CD14-positive monocyte (primary cell): ENCODE measurements at regions not wholly inside any gene's neighbourhood (a gene's known extent, or its start where the extent isn't known, plus 50 kb on each side); places are given as distances from the start of the nearest gene placed in this dataset.

Source experiments
- DNase-seq, 3 donors: peaks; one replicate each; pipeline ENCODE4 v3.0.0-alpha.2; 2011 to 2022
- H2AFZ ChIP-seq: 2 replicates; pipeline ENCODE4 v1.6.0; 2012; ENCODE audit warnings: mild to moderate bottlenecking, low read depth, low read length, inconsistent platforms; ENCODE audit not compliant: insufficient read depth, poor library complexity, severe bottlenecking
- H3K27ac ChIP-seq, 2 donors: 1 replicate in 1 of 2; 2 replicates in 1 of 2; pipeline ENCODE4 v1.5.1; 2012 to 2013; ENCODE audit warnings: low read length in 2 of 2, control low read depth in 1 of 2, inconsistent platforms in 1 of 2, low read depth in 1 of 2, mild to moderate bottlenecking in 1 of 2
- H3K27me3 ChIP-seq, 2 donors: one replicate each; pipeline versions ENCODE4 v1.6.0 to v1.6.1; 2011 to 2013; ENCODE audit warnings: low read length in 2 of 2; ENCODE audit not compliant: control insufficient read depth in 2 of 2, insufficient read depth in 2 of 2
- H3K36me3 ChIP-seq, 2 donors: replicated peaks in 1 of 2; 1 replicate in 1 of 2; 2 replicates in 1 of 2; pipeline versions ENCODE4 v1.5.1 to v1.6.1; 2012 to 2013; ENCODE audit warnings: low read length in 2 of 2, control low read depth in 1 of 2, inconsistent platforms in 1 of 2, mild to moderate bottlenecking in 1 of 2; ENCODE audit not compliant: insufficient read depth in 2 of 2, control insufficient read depth in 1 of 2
- H3K4me1 ChIP-seq, 2 donors: 1 replicate in 1 of 2; 2 replicates in 1 of 2; pipeline versions ENCODE4 v1.5.1 to v1.6.1; 2012 to 2013; ENCODE audit warnings: low read length in 2 of 2, control low read depth in 1 of 2, inconsistent platforms in 1 of 2, mild to moderate bottlenecking in 1 of 2, moderate library complexity in 1 of 2; ENCODE audit not compliant: insufficient read depth in 2 of 2, control insufficient read depth in 1 of 2
- H3K4me2 ChIP-seq: replicated peaks from 2 replicates; pipeline ENCODE3; 2012; ENCODE audit warnings: low read length, moderate library complexity, mild to moderate bottlenecking; ENCODE audit not compliant: poor library complexity, severe bottlenecking; ENCODE audit errors: extremely low read depth
- H3K4me3 ChIP-seq, 3 experiments: fragments of 200-600 bp in 1 of 3; sonication (generic) in 1 of 3; replicated peaks in 1 of 3; 1 replicate in 2 of 3; 2 replicates in 1 of 3; pipeline ENCODE4 v1.5.1; 2011 to 2013; ENCODE audit warnings: low read length in 3 of 3, mild to moderate bottlenecking in 3 of 3, control low read depth in 2 of 3, low read depth in 2 of 3, inconsistent platforms in 1 of 3, moderate library complexity in 1 of 3
- H3K79me2 ChIP-seq: 2 replicates; pipeline ENCODE4 v1.6.0; 2012; ENCODE audit warnings: mild to moderate bottlenecking, control low read depth, inconsistent platforms, low read length, moderate library complexity; ENCODE audit not compliant: insufficient read depth
- H3K9ac ChIP-seq: 2 replicates; pipeline ENCODE4 v1.6.0; 2017; ENCODE audit warnings: low read length, mild to moderate bottlenecking; ENCODE audit not compliant: insufficient read depth, poor library complexity, severe bottlenecking
- H3K9me3 ChIP-seq, 2 donors: replicated peaks in 1 of 2; 1 replicate in 1 of 2; 2 replicates in 1 of 2; pipeline versions ENCODE4 v1.5.1 to v1.6.1; 2012 to 2013; ENCODE audit warnings: low read length in 2 of 2, control low read depth in 1 of 2; ENCODE audit not compliant: control insufficient read depth in 1 of 2, insufficient read depth in 1 of 2
- H4K20me1 ChIP-seq: 2 replicates; pipeline ENCODE4 v1.6.0; 2012; ENCODE audit warnings: mild to moderate bottlenecking, low read length, control low read depth, moderate library complexity; ENCODE audit not compliant: insufficient read depth
- H3K27ac Mint-ChIP-seq, 7 donors: one replicate each; pipeline ENCODE4 v1.8.0; 2020; ENCODE audit warnings: mild to moderate bottlenecking in 7 of 7, mixed read lengths in 7 of 7, moderate library complexity in 6 of 7, inconsistent platforms in 2 of 7
- H3K27me3 Mint-ChIP-seq, 3 donors: one replicate each; pipeline ENCODE4 v1.8.0; 2021 to 2022; ENCODE audit warnings: low read depth in 3 of 3, mild to moderate bottlenecking in 3 of 3, mixed read lengths in 3 of 3, moderate library complexity in 3 of 3, inconsistent platforms in 1 of 3
- H3K36me3 Mint-ChIP-seq, 2 donors: one replicate each; pipeline ENCODE4 v1.8.0; 2020; ENCODE audit warnings: mixed read lengths in 2 of 2, inconsistent platforms in 1 of 2, mild to moderate bottlenecking in 1 of 2
- H3K4me1 Mint-ChIP-seq: one replicate; pipeline ENCODE4 v1.8.0; 2020; ENCODE audit warnings: mild to moderate bottlenecking, mixed read lengths
- H3K4me3 Mint-ChIP-seq, 2 donors: one replicate each; pipeline ENCODE4 v1.8.0; 2020; ENCODE audit warnings: mild to moderate bottlenecking in 2 of 2, mixed read lengths in 2 of 2, moderate library complexity in 1 of 2
- H3K9me3 Mint-ChIP-seq, 7 donors: one replicate each; pipeline ENCODE4 v1.8.0; 2020 to 2022; ENCODE audit warnings: mixed read lengths in 7 of 7, mild to moderate bottlenecking in 6 of 7, moderate library complexity in 6 of 7, inconsistent platforms in 2 of 7
- CTCF ChIP-seq: fragments of 200-600 bp; IDR thresholded peaks from one replicate; pipeline ENCODE4 v1.8.0; 2022; ENCODE audit warnings: antibody characterized with exemption, mild to moderate bottlenecking
- WGBS: methylation state at CpG from one replicate; pipeline ENCODE4 v1.1.5; 2013; ENCODE audit warnings: missing lambda C conversion rate; ENCODE audit not compliant: insufficient coverage; 5-methylcytosine and 5-hydroxymethylcytosine counted together
- intact Hi-C, 2 donors: fragments of 100-400 bp; cut with micrococcal nuclease; formaldehyde crosslinking; loops; one replicate each; pipeline versions ENCODE4 v1.15.0 to v1.15.1; 2023

GRCh38 chrX:10930151-10930550, 181.0 kb upstream of the HCCS start:
- TF ChIP-seq CTCF, result no peak
- Histone ChIP-seq H4K20me1 (no peaks in the 10 kb centered on the region), H3K9ac (no peak overlapping the region), H3K9me3 (peaks cover 5 to 8% of the 10 kb centered on the region in 2 donors), H3K4me3 (no peak overlapping the region), H3K36me3 (no peaks in the 10 kb centered on the region), H3K27ac (no peak overlapping the region), H3K79me2 (no peaks in the 10 kb centered on the region), H3K27me3 (no peaks in the 10 kb centered on the region), H3K4me1 (no peaks in the 10 kb centered on the region), H3K4me2 (no peak overlapping the region), H2AFZ (no peak overlapping the region)
- Mint-ChIP-seq H3K27me3 (peaks cover 0 to 1% (median 0%) of the 10 kb centered on the region in 3 donors), H3K27ac (no peak overlapping the region), H3K4me3 (no peak overlapping the region), H3K36me3 (no peaks in the 10 kb centered on the region), H3K9me3 (peaks cover 0 to 24% (median 4%) of the 10 kb centered on the region in 7 donors), H3K4me1 (no peaks in the 10 kb centered on the region)
- intact Hi-C loops, result no loop called here
- no CpG with 5 or more reads among the region's 1 CpG for WGBS
- no peak for DNase-seq

GRCh38 chrX:10931976-10932375, 179.2 kb upstream of the HCCS start:
- no peak overlapping the region for H3K4me3 Mint-ChIP-seq
- no peaks in the 10 kb centered on the region for H3K36me3 Mint-ChIP-seq
- H3K36me3 ChIP-seq, result no peaks in the 10 kb centered on the region
- peaks cover 5 to 8% of the 10 kb centered on the region in 2 donors for H3K9me3 ChIP-seq
- no peak overlapping the region for H3K9ac ChIP-seq
- H3K27ac Mint-ChIP-seq, result no peak overlapping the region
- H3K4me1 Mint-ChIP-seq, result no peaks in the 10 kb centered on the region
- no peak for DNase-seq
- H3K27me3 ChIP-seq, result no peaks in the 10 kb centered on the region
- WGBS, result no CpG with 5 or more reads among the region's 6 CpGs
- no peak overlapping the region for H3K4me2 ChIP-seq
- TF ChIP-seq CTCF, result no peak
- intact Hi-C loops, result no loop called here
- H2AFZ ChIP-seq, result no peak overlapping the region
- no peak overlapping the region for H3K27ac ChIP-seq
- H3K9me3 Mint-ChIP-seq, result peaks cover 0 to 18% (median 3%) of the 10 kb centered on the region in 7 donors
- no peaks in the 10 kb centered on the region for H3K79me2 ChIP-seq
- H3K4me1 ChIP-seq, result no peaks in the 10 kb centered on the region
- H4K20me1 ChIP-seq, result no peaks in the 10 kb centered on the region
- H3K27me3 Mint-ChIP-seq, result peaks cover 0 to 1% (median 0%) of the 10 kb centered on the region in 3 donors
- H3K4me3 ChIP-seq, result no peak overlapping the region
